ENCODE measurements at regions not wholly inside any gene's neighbourhood (a gene's known extent, or its start where the extent isn't known, plus 50 kb on each side); places are given as distances from the start of the nearest gene placed in this dataset.

DNA sequence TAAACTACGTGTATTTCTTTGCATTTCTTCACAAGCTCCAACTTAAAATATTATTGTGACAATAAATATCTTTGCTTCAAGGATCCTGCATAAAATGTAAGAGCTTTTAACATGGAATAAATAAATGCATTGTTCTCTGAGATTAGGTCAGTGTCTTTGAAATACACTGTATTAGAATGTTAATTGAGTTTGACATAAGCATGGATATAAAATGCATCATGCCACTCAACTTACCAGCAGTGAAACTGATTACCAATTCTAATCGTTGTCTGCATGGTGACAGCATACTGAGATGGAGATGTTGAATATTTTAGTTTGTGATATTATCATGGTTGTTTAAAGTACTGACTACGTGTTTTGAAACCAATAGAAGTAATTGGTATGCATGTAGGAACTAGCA lies 555.3 kb upstream of the ZNF608 start:
- H3K27ac ChIP-seq (ENCODE audit: low read depth, low read length, severe bottlenecking) = no peak overlapping the region
- 60% methylated on average over 1 of the region's 3 CpGs for WGBS, 2 experiments (ENCODE audit: insufficient coverage in 2 of 2)

DNA sequence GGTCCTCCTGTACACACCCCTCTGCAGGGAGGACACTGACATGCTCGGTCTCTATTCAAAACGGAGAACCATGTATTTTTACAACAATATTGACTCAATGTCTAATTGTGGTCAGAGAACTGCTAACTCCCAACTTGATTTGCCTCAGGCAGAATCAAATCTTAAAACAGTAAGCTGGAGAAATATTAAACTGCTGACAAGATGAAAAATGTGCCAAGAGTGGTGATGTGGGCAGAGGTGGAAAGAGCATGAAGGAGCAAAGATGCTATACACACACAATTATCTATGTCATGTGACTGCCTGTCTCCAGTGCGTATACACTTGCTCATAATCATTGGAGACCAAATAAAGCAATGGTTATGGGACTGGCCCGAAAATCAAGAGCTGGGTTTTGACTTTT lies 556.1 kb upstream of the ZNF608 start:
- H3K4me1 ChIP-seq (ENCODE audit: control insufficient read depth, insufficient read depth, low read length, poor library complexity, severe bottlenecking) = peaks cover 15% of the 10 kb centered on the region
- no peaks in the 10 kb centered on the region for H3K36me3 ChIP-seq (ENCODE audit: control insufficient read depth, insufficient read depth, low read length)
- no peak overlapping the region for H3K27ac ChIP-seq (ENCODE audit: low read depth, low read length, severe bottlenecking)
- H3K9me3 ChIP-seq (ENCODE audit: control insufficient read depth, low read length) = peaks cover 1% of the 10 kb centered on the region
- no peak overlapping the region for H3K4me3 ChIP-seq (ENCODE audit: extremely low read depth, insufficient read depth, low read length, poor library complexity, severe bottlenecking)
- WGBS, 2 experiments (ENCODE audit: insufficient coverage in 2 of 2) = 90 to 93% methylated on average over 2 to 3 of the region's 4 CpGs

More for the DNA sequence above, 555.3 kb upstream of the ZNF608 start:
- Histone ChIP-seq H3K9me3 (ENCODE audit: control insufficient read depth, low read length) (no peaks in the 10 kb centered on the region), H3K4me1 (ENCODE audit: control insufficient read depth, insufficient read depth, low read length, poor library complexity, severe bottlenecking) (peaks cover 22% of the 10 kb centered on the region), H3K4me3 (ENCODE audit: extremely low read depth, insufficient read depth, low read length, poor library complexity, severe bottlenecking) (no peak overlapping the region), H3K36me3 (ENCODE audit: control insufficient read depth, insufficient read depth, low read length) (no peaks in the 10 kb centered on the region)

DNA sequence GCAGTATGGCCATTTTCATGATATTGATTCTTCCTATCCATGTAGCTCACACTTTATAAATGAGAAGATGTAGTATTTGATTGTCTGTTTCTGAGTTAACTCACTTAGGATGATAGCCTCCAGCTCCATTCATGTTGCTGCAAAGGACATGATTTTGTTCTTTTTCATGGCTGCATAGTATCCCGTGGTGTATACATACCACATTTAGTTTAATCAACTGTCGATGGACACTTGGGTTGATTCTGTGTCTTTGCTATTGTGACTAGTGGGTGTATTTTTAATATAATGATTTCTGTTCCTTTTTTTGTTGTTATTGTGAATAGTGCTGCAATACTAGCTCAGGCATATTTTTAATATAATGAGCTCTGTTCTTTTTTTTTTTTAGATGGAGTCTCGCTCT lies 560.3 kb upstream of the ZNF608 start:
- no peaks in the 10 kb centered on the region for H3K36me3 ChIP-seq (ENCODE audit: control insufficient read depth, insufficient read depth, low read length)
- peaks cover 8% of the 10 kb centered on the region for H3K9me3 ChIP-seq (ENCODE audit: control insufficient read depth, low read length)
- no CpG with 5 or more reads among the region's 3 CpGs for WGBS, 2 experiments (ENCODE audit: insufficient coverage in 2 of 2)
- no peak overlapping the region for H3K27ac ChIP-seq (ENCODE audit: low read depth, low read length, severe bottlenecking)
- H3K4me3 ChIP-seq (ENCODE audit: extremely low read depth, insufficient read depth, low read length, poor library complexity, severe bottlenecking) = no peak overlapping the region
- H3K4me1 ChIP-seq (ENCODE audit: control insufficient read depth, insufficient read depth, low read length, poor library complexity, severe bottlenecking) = no peaks in the 10 kb centered on the region

DNA sequence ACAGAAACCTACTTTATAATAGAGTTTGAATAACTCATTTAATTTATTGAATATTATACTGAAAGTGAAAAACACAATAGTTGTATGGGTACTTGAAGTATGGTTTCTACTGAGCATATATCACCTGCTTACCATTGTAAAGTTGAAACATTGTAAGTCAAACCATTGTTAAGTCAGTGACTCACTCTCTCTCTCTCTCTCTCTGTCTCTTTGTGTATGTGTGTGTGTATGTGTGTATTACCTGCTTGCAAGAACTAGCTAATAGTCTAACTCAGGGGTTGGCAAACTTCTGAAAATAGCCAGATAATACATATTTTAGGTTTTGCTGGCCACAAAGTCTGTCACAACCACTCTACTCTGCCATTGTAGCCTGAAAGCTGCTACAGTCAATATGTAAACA lies 564.3 kb upstream of the ZNF608 start:
- Histone ChIP-seq H3K4me3 (ENCODE audit: extremely low read depth, insufficient read depth, low read length, poor library complexity, severe bottlenecking) (no peak overlapping the region), H3K4me1 (ENCODE audit: control insufficient read depth, insufficient read depth, low read length, poor library complexity, severe bottlenecking) (no peaks in the 10 kb centered on the region), H3K36me3 (ENCODE audit: control insufficient read depth, insufficient read depth, low read length) (no peaks in the 10 kb centered on the region), H3K9me3 (ENCODE audit: control insufficient read depth, low read length) (peaks cover 8% of the 10 kb centered on the region), H3K27ac (ENCODE audit: low read depth, low read length, severe bottlenecking) (no peak overlapping the region)

- WGBS, 2 experiments (ENCODE audit: insufficient coverage in 2 of 2) = no CpG with 5 or more reads among the region's 1 CpG
- no peak overlapping the region for H3K27ac ChIP-seq (ENCODE audit: low read depth, low read length, severe bottlenecking)
Measured at GRCh38 chr5:125311743-125312142, 565.3 kb upstream of the ZNF608 start.

DNA sequence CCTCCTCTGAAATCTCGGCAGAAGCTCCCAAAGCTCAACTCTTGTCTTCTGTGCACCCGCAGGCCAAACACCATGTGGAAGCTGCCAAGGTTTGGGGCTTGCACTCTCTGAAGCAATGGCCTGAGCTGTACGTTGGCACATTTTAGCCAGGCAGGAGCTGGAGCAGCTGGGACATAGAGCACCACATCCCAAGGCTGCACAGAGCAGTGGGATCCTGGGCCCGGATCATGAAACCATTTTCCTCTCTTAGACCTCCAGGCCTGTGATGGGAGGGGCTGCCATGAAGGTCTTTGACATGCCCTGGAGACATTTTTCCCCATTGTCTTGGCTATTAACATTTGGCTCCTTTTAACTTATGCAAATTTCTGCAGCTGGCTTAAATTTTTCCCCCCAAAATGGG lies 567.1 kb upstream of the ZNF608 start:
- H3K4me3 ChIP-seq (ENCODE audit: extremely low read depth, insufficient read depth, low read length, poor library complexity, severe bottlenecking) = no peak overlapping the region
- no peak overlapping the region for H3K27ac ChIP-seq (ENCODE audit: low read depth, low read length, severe bottlenecking)
- WGBS, 2 experiments (ENCODE audit: insufficient coverage in 2 of 2) = 76 to 97% methylated on average over 3 of the region's 4 CpGs
- H3K36me3 ChIP-seq (ENCODE audit: control insufficient read depth, insufficient read depth, low read length) = no peaks in the 10 kb centered on the region
- no peaks in the 10 kb centered on the region for H3K4me1 ChIP-seq (ENCODE audit: control insufficient read depth, insufficient read depth, low read length, poor library complexity, severe bottlenecking)
- H3K9me3 ChIP-seq (ENCODE audit: control insufficient read depth, low read length) = no peaks in the 10 kb centered on the region

More at GRCh38 chr5:125311743-125312142, 565.3 kb upstream of the ZNF608 start:
- Histone ChIP-seq H3K36me3 (ENCODE audit: control insufficient read depth, insufficient read depth, low read length) (no peaks in the 10 kb centered on the region), H3K4me3 (ENCODE audit: extremely low read depth, insufficient read depth, low read length, poor library complexity, severe bottlenecking) (no peak overlapping the region), H3K4me1 (ENCODE audit: control insufficient read depth, insufficient read depth, low read length, poor library complexity, severe bottlenecking) (no peaks in the 10 kb centered on the region), H3K9me3 (ENCODE audit: control insufficient read depth, low read length) (peaks cover 8% of the 10 kb centered on the region)

DNA sequence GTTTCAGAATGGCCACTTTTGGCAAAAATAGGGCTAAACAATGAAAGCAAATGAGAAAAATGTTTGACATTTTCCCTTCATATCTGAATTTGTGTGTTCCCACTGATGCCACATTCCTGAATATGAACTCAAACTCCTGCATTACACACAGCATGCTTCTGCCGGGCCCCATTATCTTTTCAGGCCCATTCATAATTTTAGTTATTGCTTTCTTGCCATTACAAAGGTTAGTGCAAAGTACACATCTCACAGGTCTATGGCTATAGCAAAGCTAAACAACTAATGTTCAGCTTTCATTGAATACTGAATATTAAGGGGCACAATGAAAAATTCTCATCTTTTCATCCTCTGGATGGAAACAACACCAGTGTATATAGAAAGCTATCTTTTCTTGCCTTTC lies 568.9 kb upstream of the ZNF608 start:
- Histone ChIP-seq H3K4me1 (ENCODE audit: control insufficient read depth, insufficient read depth, low read length, poor library complexity, severe bottlenecking) (no peaks in the 10 kb centered on the region), H3K36me3 (ENCODE audit: control insufficient read depth, insufficient read depth, low read length) (no peaks in the 10 kb centered on the region), H3K9me3 (ENCODE audit: control insufficient read depth, low read length) (no peaks in the 10 kb centered on the region), H3K27ac (ENCODE audit: low read depth, low read length, severe bottlenecking) (no peak overlapping the region), H3K4me3 (ENCODE audit: extremely low read depth, insufficient read depth, low read length, poor library complexity, severe bottlenecking) (no peak overlapping the region)
- WGBS, 2 experiments (ENCODE audit: insufficient coverage in 2 of 2) = 67 to 86% methylated on average over 1 of the region's 1 CpG

- Histone ChIP-seq H3K9me3 (ENCODE audit: control insufficient read depth, low read length) (no peaks in the 10 kb centered on the region), H3K4me3 (ENCODE audit: extremely low read depth, insufficient read depth, low read length, poor library complexity, severe bottlenecking) (no peak overlapping the region), H3K4me1 (ENCODE audit: control insufficient read depth, insufficient read depth, low read length, poor library complexity, severe bottlenecking) (no peaks in the 10 kb centered on the region), H3K36me3 (ENCODE audit: control insufficient read depth, insufficient read depth, low read length) (no peaks in the 10 kb centered on the region), H3K27ac (ENCODE audit: low read depth, low read length, severe bottlenecking) (no peak overlapping the region)
- WGBS, 2 experiments (ENCODE audit: insufficient coverage in 2 of 2) = 100% methylated on average over 1 of the region's 3 CpGs; no CpG with 5 or more reads in 1 of the 2 experiments
Measured at GRCh38 chr5:125316391-125316790, 570.0 kb upstream of the ZNF608 start.

- Histone ChIP-seq H3K36me3 (ENCODE audit: control insufficient read depth, insufficient read depth, low read length) (no peaks in the 10 kb centered on the region), H3K4me1 (ENCODE audit: control insufficient read depth, insufficient read depth, low read length, poor library complexity, severe bottlenecking) (no peaks in the 10 kb centered on the region), H3K27ac (ENCODE audit: low read depth, low read length, severe bottlenecking) (no peak overlapping the region), H3K9me3 (ENCODE audit: control insufficient read depth, low read length) (no peaks in the 10 kb centered on the region), H3K4me3 (ENCODE audit: extremely low read depth, insufficient read depth, low read length, poor library complexity, severe bottlenecking) (no peak overlapping the region)
- WGBS, 2 experiments (ENCODE audit: insufficient coverage in 2 of 2) = 60% methylated on average over 2 of the region's 7 CpGs; no CpG with 5 or more reads in 1 of the 2 experiments
Measured at GRCh38 chr5:125316915-125317535, 570.6 kb upstream of the ZNF608 start.

GRCh38 chr5:125317536-125317995 lies 571.1 kb upstream of the ZNF608 start:
- H3K4me3 ChIP-seq (ENCODE audit: extremely low read depth, insufficient read depth, low read length, poor library complexity, severe bottlenecking) = no peak overlapping the region
- no peak overlapping the region for H3K27ac ChIP-seq (ENCODE audit: low read depth, low read length, severe bottlenecking)
- H3K9me3 ChIP-seq (ENCODE audit: control insufficient read depth, low read length) = no peaks in the 10 kb centered on the region
- H3K4me1 ChIP-seq (ENCODE audit: control insufficient read depth, insufficient read depth, low read length, poor library complexity, severe bottlenecking) = no peaks in the 10 kb centered on the region
- 13 to 29% methylated on average over 1 to 3 of the region's 5 CpGs for WGBS, 2 experiments (ENCODE audit: insufficient coverage in 2 of 2)
- no peaks in the 10 kb centered on the region for H3K36me3 ChIP-seq (ENCODE audit: control insufficient read depth, insufficient read depth, low read length)

- 93 to 94% methylated on average over 1 of the region's 1 CpG for WGBS, 2 experiments (ENCODE audit: insufficient coverage in 2 of 2)
- no peaks in the 10 kb centered on the region for H3K4me1 ChIP-seq (ENCODE audit: control insufficient read depth, insufficient read depth, low read length, poor library complexity, severe bottlenecking)
- H3K27ac ChIP-seq (ENCODE audit: low read depth, low read length, severe bottlenecking) = no peak overlapping the region
- H3K36me3 ChIP-seq (ENCODE audit: control insufficient read depth, insufficient read depth, low read length) = no peaks in the 10 kb centered on the region
- no peaks in the 10 kb centered on the region for H3K9me3 ChIP-seq (ENCODE audit: control insufficient read depth, low read length)
- H3K4me3 ChIP-seq (ENCODE audit: extremely low read depth, insufficient read depth, low read length, poor library complexity, severe bottlenecking) = no peak overlapping the region
Measured at GRCh38 chr5:125321654-125322053, 575.2 kb upstream of the ZNF608 start.

Measured in mesodermal cell (in vitro differentiated cells).